ENCODE measurements at regions not wholly inside any gene's neighbourhood (a gene's known extent, or its start where the extent isn't known, plus 50 kb on each side); places are given as distances from the start of the nearest gene placed in this dataset.

GRCh38 chr10:131013281-131013912 lies 298.1 kb downstream of the TCERG1L start:
- DNase-seq, result no peak

GRCh38 chr10:131014271-131014670 lies 297.2 kb downstream of the TCERG1L start:
- DNase-seq, result no peak

GRCh38 chr10:131015271-131015670 lies 296.2 kb downstream of the TCERG1L start:
- DNase-seq, result no peak

- no peak for DNase-seq
Measured at GRCh38 chr10:131016556-131016955, 295.0 kb downstream of the TCERG1L start.

GRCh38 chr10:131017566-131018285 lies 293.8 kb downstream of the TCERG1L start:
- peak; percentile 52 for DNase-seq

GRCh38 chr10:131018886-131019500 lies 292.5 kb downstream of the TCERG1L start:
- DNase-seq, result no peak

GRCh38 chr10:131019696-131020095 lies 291.8 kb downstream of the TCERG1L start:
- peak; percentile 54 for DNase-seq

- DNase-seq, result peak; percentile 49
Measured at GRCh38 chr10:131020775-131021174, 290.7 kb downstream of the TCERG1L start.

GRCh38 chr10:131021246-131021895 lies 290.1 kb downstream of the TCERG1L start:
- peak; percentile 50 for DNase-seq

GRCh38 chr10:131021969-131022368 lies 289.6 kb downstream of the TCERG1L start:
- DNase-seq, result no peak

- no peak for DNase-seq
Measured at GRCh38 chr10:131022369-131022768, 289.2 kb downstream of the TCERG1L start.

GRCh38 chr10:131022981-131023380 lies 288.5 kb downstream of the TCERG1L start:
- no peak for DNase-seq

GRCh38 chr10:131024259-131025131 lies 287.0 kb downstream of the TCERG1L start:
- peak; percentile 49 for DNase-seq

GRCh38 chr10:131025333-131025732 lies 286.2 kb downstream of the TCERG1L start:
- no peak for DNase-seq

GRCh38 chr10:131027256-131027655 lies 284.3 kb downstream of the TCERG1L start:
- DNase-seq, result no peak

- DNase-seq, result no peak
Measured at GRCh38 chr10:131031346-131031745, 280.2 kb downstream of the TCERG1L start.

GRCh38 chr10:131032329-131033165 lies 279.0 kb downstream of the TCERG1L start:
- DNase-seq, result no peak

GRCh38 chr10:131033166-131034085 lies 278.1 kb downstream of the TCERG1L start:
- DNase-seq, result no peak

- no peak for DNase-seq
Measured at GRCh38 chr10:131034451-131034850, 277.1 kb downstream of the TCERG1L start.

- DNase-seq, result no peak
Measured at GRCh38 chr10:131035779-131036178, 275.7 kb downstream of the TCERG1L start.
